Keratinocyte (primary cell): ENCODE measurements at regions not wholly inside any gene's neighbourhood (a gene's known extent, or its start where the extent isn't known, plus 50 kb on each side); places are given as distances from the start of the nearest gene placed in this dataset.

Source experiments
- DNase-seq: peaks from one replicate; pipeline ENCODE4 v3.0.0-alpha.2; 2011; ENCODE audit warnings: low read depth, missing footprints, low spot score
- FAIRE-seq: peaks from 2 replicates; lab custom pipeline; 2011; peaks lifted over from hg19 to GRCh38; lab: Jason Lieb, UNC
- H2AFZ ChIP-seq: 2 replicates; pipeline ENCODE4 v1.6.0; 2012; ENCODE audit warnings: low read length, control low read depth, inconsistent platforms; ENCODE audit not compliant: control insufficient read depth
- H3K27ac ChIP-seq: 2 replicates; pipeline ENCODE4 v1.5.1; 2011; ENCODE audit warnings: low read length; ENCODE audit not compliant: control insufficient read depth, insufficient read depth
- H3K27me3 ChIP-seq: 3 replicates; pipeline ENCODE4 v1.6.0; 2011; ENCODE audit warnings: low read length; ENCODE audit not compliant: control insufficient read depth, insufficient read depth; ENCODE audit errors: extremely low read depth
- H3K36me3 ChIP-seq, 2 experiments: 2 replicates in 1 of 2; 3 replicates in 1 of 2; pipeline ENCODE4 v1.5.1; 2011; ENCODE audit warnings: low read length in 2 of 2, mild to moderate bottlenecking in 1 of 2; ENCODE audit not compliant: control insufficient read depth in 2 of 2, insufficient read depth in 2 of 2; ENCODE audit errors: extremely low read depth in 1 of 2
- H3K4me1 ChIP-seq: 3 replicates; pipeline ENCODE4 v1.5.1; 2011; ENCODE audit warnings: low read length; ENCODE audit not compliant: control insufficient read depth, insufficient read depth; ENCODE audit errors: extremely low read depth
- H3K4me2 ChIP-seq: 3 replicates; pipeline ENCODE4 v1.6.0; 2011; ENCODE audit warnings: low read depth, low read length; ENCODE audit not compliant: control insufficient read depth, insufficient read depth; ENCODE audit errors: extremely low read depth
- H3K4me3 ChIP-seq, 3 experiments: fragments of 200-600 bp in 1 of 3; sonication (generic) in 1 of 3; 2 replicates in 2 of 3; 3 replicates in 1 of 3; pipeline ENCODE4 v1.5.1; 2011 to 2016; ENCODE audit warnings: low read length in 3 of 3, mild to moderate bottlenecking in 3 of 3, control low read depth in 2 of 3, inconsistent platforms in 1 of 3, low read depth in 1 of 3, mixed read lengths in 1 of 3, mixed run types in 1 of 3, moderate library complexity in 1 of 3; ENCODE audit not compliant: control insufficient read depth in 2 of 3, insufficient read depth in 2 of 3; ENCODE audit errors: extremely low read depth in 1 of 3
- H3K79me2 ChIP-seq: 2 replicates; pipeline ENCODE4 v1.6.0; 2012; ENCODE audit warnings: low read length; ENCODE audit not compliant: control insufficient read depth, insufficient read depth
- H3K9ac ChIP-seq: 3 replicates; pipeline ENCODE4 v1.6.0; 2011; ENCODE audit warnings: low read length; ENCODE audit not compliant: control insufficient read depth, insufficient read depth; ENCODE audit errors: extremely low read depth
- H3K9me1 ChIP-seq: 3 replicates; pipeline ENCODE4 v1.6.0; 2011; ENCODE audit warnings: low read length; ENCODE audit not compliant: control insufficient read depth, insufficient read depth; ENCODE audit errors: extremely low read depth
- H3K9me3 ChIP-seq: 2 replicates; pipeline ENCODE4 v1.5.1; 2012; ENCODE audit warnings: low read depth, low read length; ENCODE audit not compliant: control insufficient read depth
- H4K20me1 ChIP-seq: 3 replicates; pipeline ENCODE4 v1.6.0; 2011; ENCODE audit warnings: low read length; ENCODE audit not compliant: control insufficient read depth, insufficient read depth; ENCODE audit errors: extremely low read depth
- CTCF ChIP-seq, 3 experiments: IDR thresholded peaks in 1 of 3; conservative IDR thresholded peaks in 1 of 3; optimal IDR thresholded peaks in 1 of 3; 2 replicates in 2 of 3; 3 replicates in 1 of 3; pipeline versions ENCODE3 to v1.5.1; 2011; ENCODE audit warnings: low read length in 3 of 3, mild to moderate bottlenecking in 3 of 3, moderate library complexity in 2 of 3, control low read depth in 1 of 3, inconsistent platforms in 1 of 3; ENCODE audit not compliant: insufficient read depth in 2 of 3; ENCODE audit errors: extremely low read depth in 1 of 3
- EZH2 ChIP-seq: IDR thresholded peaks from one replicate; pipeline ENCODE4 v1.6.1; 2012; ENCODE audit warnings: inconsistent platforms, mild to moderate bottlenecking, low read length, moderate library complexity
- dilution Hi-C: fragments of 300-500 bp; cut with MboI; formaldehyde crosslinking; loops from one replicate; pipeline ENCODE4 v1.7.0; 2020; ENCODE audit warnings: low sequenced_read_pairs; ENCODE audit not compliant: extremely low pct_ligation_motif_present

- H3K4me2 ChIP-seq: no peak overlapping the region
- no peak for DNase-seq
- dilution Hi-C loops: no loop called here
- no peak overlapping the region for H3K4me3 ChIP-seq
- H4K20me1 ChIP-seq: peaks cover 3% of the 10 kb centered on the region
- H3K9me3 ChIP-seq: no peaks in the 10 kb centered on the region
- no peaks in the 10 kb centered on the region for H3K9me1 ChIP-seq
- no peak overlapping the region for H3K9ac ChIP-seq
- no peak for FAIRE-seq
- H3K27ac ChIP-seq: no peak overlapping the region
- no peak for TF ChIP-seq CTCF (optimal IDR thresholded peaks at IDR 0.05 in 1 of 3, IDR thresholded peaks at IDR 0.05 in 1 of 3, conservative IDR thresholded peaks at IDR 0.05 in 1 of 3; ENCODE audit: extremely low read depth in 1 of 3, insufficient read depth in 2 of 3, low read length in 3 of 3)
- no peak for TF ChIP-seq EZH2
- no peaks in the 10 kb centered on the region for H3K36me3 ChIP-seq
- no peak overlapping the region for H2AFZ ChIP-seq
- H3K4me1 ChIP-seq: peaks cover 9% of the 10 kb centered on the region
- no peaks in the 10 kb centered on the region for H3K79me2 ChIP-seq
- H3K27me3 ChIP-seq: peaks cover 52% of the 10 kb centered on the region
Observed at GRCh38 chr17:45709728-45710288, 74.3 kb upstream of the CRHR1 start.

DNA sequence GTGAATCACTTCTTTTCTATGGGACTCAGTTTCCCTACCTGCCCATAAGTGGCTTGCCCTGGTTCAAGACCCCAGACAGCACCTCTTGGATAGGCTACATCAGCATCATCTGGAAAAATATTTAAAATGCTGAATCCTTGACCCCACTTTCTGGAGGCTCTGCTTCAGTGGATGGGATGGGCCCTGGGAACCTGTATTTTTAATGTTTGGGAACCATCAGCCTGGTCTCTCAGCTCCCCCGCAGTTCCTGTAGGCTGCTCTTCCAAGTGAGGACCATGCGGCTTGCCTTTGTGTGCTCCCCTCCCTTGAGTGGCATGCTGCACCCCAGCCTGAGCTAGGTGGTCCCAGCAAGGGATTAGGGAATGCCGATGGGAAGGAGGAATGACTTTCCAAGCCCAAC, 68.3 kb upstream of the CRHR1 start:
- Histone ChIP-seq H3K4me3 (no peak overlapping the region), H3K4me1 (no peaks in the 10 kb centered on the region), H2AFZ (no peak overlapping the region), H3K9me3 (no peaks in the 10 kb centered on the region), H4K20me1 (no peaks in the 10 kb centered on the region), H3K27me3 (peaks cover 32% of the 10 kb centered on the region), H3K9ac (no peak overlapping the region), H3K36me3 (no peaks in the 10 kb centered on the region), H3K9me1 (no peaks in the 10 kb centered on the region), H3K79me2 (no peaks in the 10 kb centered on the region), H3K4me2 (no peak overlapping the region), H3K27ac (no peak overlapping the region)
- no peak for DNase-seq
- FAIRE-seq: no peak
- dilution Hi-C loops: no loop called here
- no peak for TF ChIP-seq CTCF (optimal IDR thresholded peaks at IDR 0.05 in 1 of 3, IDR thresholded peaks at IDR 0.05 in 1 of 3, conservative IDR thresholded peaks at IDR 0.05 in 1 of 3; ENCODE audit: extremely low read depth in 1 of 3, insufficient read depth in 2 of 3, low read length in 3 of 3)
- TF ChIP-seq EZH2: no peak
